Loucy (cell line): ENCODE measurements at regions not wholly inside any gene's neighbourhood (a gene's known extent, or its start where the extent isn't known, plus 50 kb on each side); places are given as distances from the start of the nearest gene placed in this dataset.

Experiments
- H2AFZ ChIP-seq: fragments of 200-600 bp; sonication (generic); 2 replicates; pipeline ENCODE4 v1.6.0; 2016; ENCODE audit warnings: antibody characterized with exemption, mild to moderate bottlenecking, low read length, moderate library complexity
- H3F3A ChIP-seq: fragments of 200-600 bp; 2 replicates; pipeline ENCODE4 v1.6.0; 2016; ENCODE audit warnings: antibody characterized with exemption, low read depth, mild to moderate bottlenecking
- H3K27me3 ChIP-seq: fragments of 200-600 bp; sonication (generic); 2 replicates; pipeline ENCODE4 v1.6.1; 2014; ENCODE audit warnings: low read length, mild to moderate bottlenecking; ENCODE audit not compliant: insufficient read depth, poor library complexity, severe bottlenecking
- H3K36me3 ChIP-seq: fragments of 200-600 bp; sonication (generic); 2 replicates; pipeline ENCODE4 v1.6.1; 2016; ENCODE audit warnings: low read length; ENCODE audit not compliant: insufficient read depth
- H3K4me1 ChIP-seq: fragments of 200-600 bp; sonication (generic); 2 replicates; pipeline ENCODE4 v1.5.1; 2014; ENCODE audit warnings: low read length, mild to moderate bottlenecking; ENCODE audit not compliant: insufficient read depth, poor library complexity, severe bottlenecking
- H3K4me2 ChIP-seq: fragments of 200-600 bp; sonication (generic); 2 replicates; pipeline ENCODE4 v1.6.0; 2014; ENCODE audit warnings: antibody characterized with exemption, low read length, low read depth, mild to moderate bottlenecking; ENCODE audit not compliant: poor library complexity, severe bottlenecking
- H3K4me3 ChIP-seq: fragments of 200-600 bp; sonication (generic); 2 replicates; pipeline ENCODE4 v1.5.1; 2014; ENCODE audit warnings: low read length, mild to moderate bottlenecking, mixed read lengths; ENCODE audit not compliant: poor library complexity, severe bottlenecking
- H3K79me2 ChIP-seq: fragments of 200-600 bp; sonication (generic); 2 replicates; pipeline ENCODE4 v1.6.1; 2014; ENCODE audit warnings: low read length; ENCODE audit not compliant: insufficient read depth
- H3K9ac ChIP-seq: fragments of 200-600 bp; sonication (generic); 2 replicates; pipeline ENCODE4 v1.6.0; 2014; ENCODE audit warnings: mild to moderate bottlenecking, low read depth, low read length, moderate library complexity; ENCODE audit not compliant: poor library complexity, severe bottlenecking
- H3K9me2 ChIP-seq: fragments of 200-600 bp; sonication (generic); replicated peaks from 2 replicates; pipeline ENCODE4 v1.6.1; 2016; ENCODE audit warnings: low read depth, low read length, mixed read lengths
- H3K9me3 ChIP-seq: fragments of 200-600 bp; sonication (generic); 2 replicates; pipeline ENCODE4 v1.6.1; 2014; ENCODE audit warnings: mild to moderate bottlenecking, antibody characterized with exemption, low read length, low read depth; ENCODE audit not compliant: insufficient read depth
- H4K20me1 ChIP-seq: fragments of 200-600 bp; sonication (generic); 2 replicates; pipeline ENCODE4 v1.6.0; 2014; ENCODE audit warnings: antibody characterized with exemption, low read length, mild to moderate bottlenecking; ENCODE audit not compliant: insufficient read depth, poor library complexity, severe bottlenecking
- EZH2phosphoT487 ChIP-seq: fragments of 200-600 bp; IDR thresholded peaks from 2 replicates; pipeline ENCODE4 v1.6.1; 2018; ENCODE audit warnings: antibody characterized with exemption, mild to moderate bottlenecking, moderate library complexity, borderline replicate concordance
- TF ChIP-seq, protein P1 (sequence below): fragments of 200-600 bp; sonication (generic); conservative IDR thresholded peaks from 2 replicates; pipeline ENCODE4 v1.5.1; 2014; ENCODE audit warnings: mild to moderate bottlenecking, antibody characterized with exemption, low read length

- Histone ChIP-seq H3K9ac (no peak overlapping the region), H4K20me1 (no peaks in the 10 kb centered on the region), H3K4me1 (no peaks in the 10 kb centered on the region), H3K4me2 (no peak overlapping the region), H3K9me3 (no peaks in the 10 kb centered on the region), H3K27me3 (no peaks in the 10 kb centered on the region), H3K4me3 (no peak overlapping the region), H3K79me2 (no peaks in the 10 kb centered on the region), H3K36me3 (no peaks in the 10 kb centered on the region), H3K9me2 (no peaks in the 10 kb centered on the region), H2AFZ (no peak overlapping the region), H3F3A (no peaks in the 10 kb centered on the region)
- TF ChIP-seq EZH2phosphoT487: no peak
- TF ChIP-seq, protein P1, sequence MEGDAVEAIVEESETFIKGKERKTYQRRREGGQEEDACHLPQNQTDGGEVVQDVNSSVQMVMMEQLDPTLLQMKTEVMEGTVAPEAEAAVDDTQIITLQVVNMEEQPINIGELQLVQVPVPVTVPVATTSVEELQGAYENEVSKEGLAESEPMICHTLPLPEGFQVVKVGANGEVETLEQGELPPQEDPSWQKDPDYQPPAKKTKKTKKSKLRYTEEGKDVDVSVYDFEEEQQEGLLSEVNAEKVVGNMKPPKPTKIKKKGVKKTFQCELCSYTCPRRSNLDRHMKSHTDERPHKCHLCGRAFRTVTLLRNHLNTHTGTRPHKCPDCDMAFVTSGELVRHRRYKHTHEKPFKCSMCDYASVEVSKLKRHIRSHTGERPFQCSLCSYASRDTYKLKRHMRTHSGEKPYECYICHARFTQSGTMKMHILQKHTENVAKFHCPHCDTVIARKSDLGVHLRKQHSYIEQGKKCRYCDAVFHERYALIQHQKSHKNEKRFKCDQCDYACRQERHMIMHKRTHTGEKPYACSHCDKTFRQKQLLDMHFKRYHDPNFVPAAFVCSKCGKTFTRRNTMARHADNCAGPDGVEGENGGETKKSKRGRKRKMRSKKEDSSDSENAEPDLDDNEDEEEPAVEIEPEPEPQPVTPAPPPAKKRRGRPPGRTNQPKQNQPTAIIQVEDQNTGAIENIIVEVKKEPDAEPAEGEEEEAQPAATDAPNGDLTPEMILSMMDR: no peak
Observed at GRCh38 chr6:78487401-78487800, 379.9 kb upstream of the IRAK1BP1 start.

DNA sequence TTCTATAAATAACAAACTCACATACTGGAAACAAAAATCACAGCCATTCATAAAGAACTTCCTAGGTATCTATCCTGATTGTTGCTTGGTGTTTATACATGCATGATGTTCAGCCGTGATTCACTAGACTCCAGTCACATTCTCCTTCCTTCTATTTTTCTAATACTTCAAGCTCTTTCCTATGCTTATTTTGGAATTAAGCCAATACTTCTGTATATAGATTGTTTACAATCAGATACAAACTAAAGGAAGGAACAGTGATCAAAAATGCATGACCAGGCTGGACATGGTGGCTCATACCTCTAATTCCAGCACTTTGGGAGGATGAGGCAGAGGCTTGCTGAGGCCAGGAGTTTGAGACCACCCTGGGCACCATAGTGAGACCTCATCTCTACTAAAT, 377.5 kb upstream of the IRAK1BP1 start:
- Histone ChIP-seq H3K36me3 (no peaks in the 10 kb centered on the region), H2AFZ (no peak overlapping the region), H3K4me1 (no peaks in the 10 kb centered on the region), H3K4me2 (no peak overlapping the region), H3K9me3 (no peaks in the 10 kb centered on the region), H3K79me2 (no peaks in the 10 kb centered on the region), H3K27me3 (no peaks in the 10 kb centered on the region), H3K9me2 (no peaks in the 10 kb centered on the region), H4K20me1 (no peaks in the 10 kb centered on the region), H3K9ac (no peak overlapping the region), H3K4me3 (no peak overlapping the region), H3F3A (no peaks in the 10 kb centered on the region)
- TF ChIP-seq, protein P1: no peak
- no peak for TF ChIP-seq EZH2phosphoT487

GRCh38 chr6:78492351-78493017, 374.9 kb upstream of the IRAK1BP1 start:
- Histone ChIP-seq H3K9me3 (no peaks in the 10 kb centered on the region), H3K4me3 (no peak overlapping the region), H3K9ac (no peak overlapping the region), H3F3A (no peaks in the 10 kb centered on the region), H3K4me2 (no peak overlapping the region), H3K79me2 (no peaks in the 10 kb centered on the region), H2AFZ (no peak overlapping the region), H3K36me3 (no peaks in the 10 kb centered on the region), H4K20me1 (no peaks in the 10 kb centered on the region), H3K4me1 (no peaks in the 10 kb centered on the region), H3K9me2 (no peaks in the 10 kb centered on the region), H3K27me3 (no peaks in the 10 kb centered on the region)
- no peak for TF ChIP-seq EZH2phosphoT487
- TF ChIP-seq, protein P1: no peak
